ENCODE measurements at regions not wholly inside any gene's neighbourhood (a gene's known extent, or its start where the extent isn't known, plus 50 kb on each side); places are given as distances from the start of the nearest gene placed in this dataset.

DNA sequence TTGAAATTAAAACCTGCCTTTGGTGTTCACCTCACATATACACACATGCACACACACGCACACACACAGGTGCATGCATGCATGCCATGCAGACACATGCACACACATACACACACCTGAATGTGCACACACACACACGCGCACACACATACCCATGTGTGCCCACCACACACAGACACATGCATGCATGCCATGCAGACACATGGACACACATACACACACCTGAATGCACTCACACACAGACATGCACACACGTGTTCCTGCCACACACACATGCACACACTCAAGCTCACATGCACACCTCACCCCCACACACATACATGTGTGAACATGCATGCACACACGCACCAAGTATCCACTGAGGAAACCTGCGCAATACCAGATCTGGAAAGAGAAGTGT, 136.4 kb downstream of the KLF6 start:
- Mint-ChIP-seq H3K9me3 (ENCODE audit: low read depth) (peaks cover 3% of the 10 kb centered on the region), H3K36me3 (ENCODE audit: insufficient read depth) (no peaks in the 10 kb centered on the region), H3K4me1 (ENCODE audit: low read depth) (peaks cover 2% of the 10 kb centered on the region), H3K4me3 (ENCODE audit: low read depth) (no peak overlapping the region), H3K27ac (no peak overlapping the region), H3K27me3 (peaks cover 8% of the 10 kb centered on the region)
- no peak for DNase-seq (ENCODE audit: low spot score, unreplicated experiment)
- TF ChIP-seq, protein P1, sequence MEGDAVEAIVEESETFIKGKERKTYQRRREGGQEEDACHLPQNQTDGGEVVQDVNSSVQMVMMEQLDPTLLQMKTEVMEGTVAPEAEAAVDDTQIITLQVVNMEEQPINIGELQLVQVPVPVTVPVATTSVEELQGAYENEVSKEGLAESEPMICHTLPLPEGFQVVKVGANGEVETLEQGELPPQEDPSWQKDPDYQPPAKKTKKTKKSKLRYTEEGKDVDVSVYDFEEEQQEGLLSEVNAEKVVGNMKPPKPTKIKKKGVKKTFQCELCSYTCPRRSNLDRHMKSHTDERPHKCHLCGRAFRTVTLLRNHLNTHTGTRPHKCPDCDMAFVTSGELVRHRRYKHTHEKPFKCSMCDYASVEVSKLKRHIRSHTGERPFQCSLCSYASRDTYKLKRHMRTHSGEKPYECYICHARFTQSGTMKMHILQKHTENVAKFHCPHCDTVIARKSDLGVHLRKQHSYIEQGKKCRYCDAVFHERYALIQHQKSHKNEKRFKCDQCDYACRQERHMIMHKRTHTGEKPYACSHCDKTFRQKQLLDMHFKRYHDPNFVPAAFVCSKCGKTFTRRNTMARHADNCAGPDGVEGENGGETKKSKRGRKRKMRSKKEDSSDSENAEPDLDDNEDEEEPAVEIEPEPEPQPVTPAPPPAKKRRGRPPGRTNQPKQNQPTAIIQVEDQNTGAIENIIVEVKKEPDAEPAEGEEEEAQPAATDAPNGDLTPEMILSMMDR (IDR thresholded peaks at IDR 0.05; ENCODE audit: unreplicated experiment), result no peak

DNA sequence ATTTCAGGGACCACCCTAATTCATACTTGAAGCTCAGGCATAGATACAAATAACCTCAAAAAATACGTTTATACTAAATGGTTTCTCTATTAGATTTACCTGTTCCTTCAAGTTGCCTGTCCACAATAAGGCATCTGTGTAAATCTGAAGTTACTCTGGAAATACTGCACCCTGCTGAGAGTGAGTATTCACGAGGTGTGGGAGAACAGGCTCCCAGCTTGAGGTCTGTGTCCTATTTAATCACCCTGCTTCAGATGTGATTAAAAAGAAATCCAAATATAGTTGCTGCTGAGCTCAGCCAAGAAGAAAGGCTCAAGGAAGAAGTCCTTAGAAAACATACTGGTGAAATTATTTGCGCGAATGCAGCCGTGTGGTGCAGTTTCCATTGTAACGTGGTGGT, 136.8 kb downstream of the KLF6 start:
- H3K4me3 Mint-ChIP-seq (ENCODE audit: low read depth), result no peak overlapping the region
- H3K9me3 Mint-ChIP-seq (ENCODE audit: low read depth), result peaks cover 3% of the 10 kb centered on the region
- H3K27me3 Mint-ChIP-seq, result peaks cover 8% of the 10 kb centered on the region
- no peaks in the 10 kb centered on the region for H3K36me3 Mint-ChIP-seq (ENCODE audit: insufficient read depth)
- H3K4me1 Mint-ChIP-seq (ENCODE audit: low read depth), result peaks cover 2% of the 10 kb centered on the region
- TF ChIP-seq, protein P1 (IDR thresholded peaks at IDR 0.05; ENCODE audit: unreplicated experiment), result no peak
- H3K27ac Mint-ChIP-seq, result no peak overlapping the region
- DNase-seq (ENCODE audit: low spot score, unreplicated experiment), result no peak

DNA sequence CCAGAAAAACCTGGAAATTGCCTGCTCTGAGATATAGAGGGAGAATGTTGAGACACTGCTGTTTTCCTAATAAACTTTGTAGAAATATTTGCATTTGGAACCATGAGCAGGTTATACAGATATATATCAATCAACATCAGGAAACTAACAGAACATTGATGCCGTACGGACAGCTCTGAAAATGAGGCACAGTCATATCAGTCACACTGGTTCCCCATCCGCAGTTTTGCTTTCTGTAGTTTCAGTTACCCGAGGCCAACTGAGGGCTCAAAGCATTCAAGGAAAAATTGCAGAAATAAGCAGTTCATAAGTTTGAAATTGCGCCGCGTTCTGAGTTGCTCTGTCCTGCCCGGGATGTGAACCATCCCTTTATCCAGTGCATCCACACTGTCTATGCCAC, 137.9 kb downstream of the KLF6 start:
- H3K4me1 Mint-ChIP-seq (ENCODE audit: low read depth), result peaks cover 2% of the 10 kb centered on the region
- no peak overlapping the region for H3K4me3 Mint-ChIP-seq (ENCODE audit: low read depth)
- peaks cover 8% of the 10 kb centered on the region for H3K27me3 Mint-ChIP-seq
- no peak overlapping the region for H3K27ac Mint-ChIP-seq
- peaks cover 3% of the 10 kb centered on the region for H3K9me3 Mint-ChIP-seq (ENCODE audit: low read depth)
- TF ChIP-seq, protein P1 (IDR thresholded peaks at IDR 0.05; ENCODE audit: unreplicated experiment), result no peak
- H3K36me3 Mint-ChIP-seq (ENCODE audit: insufficient read depth), result no peaks in the 10 kb centered on the region
- DNase-seq (ENCODE audit: low spot score, unreplicated experiment), result no peak

DNA sequence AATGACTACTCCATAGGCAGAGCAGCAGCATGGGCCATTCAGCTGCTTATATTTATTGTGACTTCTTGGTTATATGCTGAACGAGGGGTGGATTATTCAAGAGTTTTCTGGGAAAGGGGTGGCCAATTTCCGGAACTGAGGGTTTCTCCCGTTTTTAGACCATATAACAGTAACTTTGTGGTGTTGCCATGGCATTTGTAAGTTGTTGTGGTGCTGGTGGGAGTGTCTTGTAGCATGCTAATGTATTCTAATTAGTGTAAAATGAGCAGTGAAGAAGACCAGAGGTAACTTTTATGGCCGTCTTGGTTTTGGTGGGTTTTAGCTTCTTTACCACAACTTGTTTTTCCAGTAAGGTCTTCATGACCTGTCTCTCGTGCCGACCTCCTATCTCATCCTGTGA, 139.6 kb downstream of the KLF6 start:
- Mint-ChIP-seq H3K9me3 (ENCODE audit: low read depth) (peaks cover 3% of the 10 kb centered on the region), H3K27ac (no peak overlapping the region), H3K27me3 (peaks cover 6% of the 10 kb centered on the region), H3K36me3 (ENCODE audit: insufficient read depth) (no peaks in the 10 kb centered on the region), H3K4me3 (ENCODE audit: low read depth) (no peak overlapping the region), H3K4me1 (ENCODE audit: low read depth) (peaks cover 2% of the 10 kb centered on the region)
- TF ChIP-seq, protein P1 (IDR thresholded peaks at IDR 0.05; ENCODE audit: unreplicated experiment), result no peak
- DNase-seq (ENCODE audit: low spot score, unreplicated experiment), result no peak

DNA sequence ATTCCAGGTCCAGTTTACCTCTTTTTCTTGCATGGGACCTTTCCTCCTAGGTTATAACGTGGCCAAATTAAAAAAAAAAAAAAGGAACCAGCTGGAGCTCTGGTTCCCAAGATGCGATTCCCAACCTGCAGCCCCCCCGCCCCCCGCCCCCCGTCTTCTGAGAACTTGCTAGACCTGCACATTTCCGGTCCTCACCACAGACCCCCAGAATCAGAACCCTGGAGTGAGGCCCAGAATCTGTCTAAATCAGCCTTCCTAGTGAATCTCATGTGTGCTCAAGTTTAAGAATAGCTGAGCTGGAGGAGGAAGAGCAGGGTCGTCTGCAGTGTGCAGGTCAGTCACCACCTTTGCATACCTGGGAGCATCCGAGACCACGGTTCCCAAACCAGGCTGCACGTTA, 144.2 kb downstream of the KLF6 start:
- Mint-ChIP-seq H3K9me3 (ENCODE audit: low read depth) (peaks cover 1% of the 10 kb centered on the region), H3K27me3 (no peaks in the 10 kb centered on the region), H3K4me1 (ENCODE audit: low read depth) (peaks cover 1% of the 10 kb centered on the region), H3K36me3 (ENCODE audit: insufficient read depth) (no peaks in the 10 kb centered on the region), H3K27ac (no peak overlapping the region), H3K4me3 (ENCODE audit: low read depth) (no peak overlapping the region)
- no peak for DNase-seq (ENCODE audit: low spot score, unreplicated experiment)
- TF ChIP-seq, protein P1 (IDR thresholded peaks at IDR 0.05; ENCODE audit: unreplicated experiment), result no peak
